HS-5 (cell line): ENCODE measurements at regions not wholly inside any gene's neighbourhood (a gene's known extent, or its start where the extent isn't known, plus 50 kb on each side); places are given as distances from the start of the nearest gene placed in this dataset.

ENCODE experiments used
- DNase-seq: peaks from one replicate; pipeline ENCODE4 v3.0.0-alpha.2; 2012; ENCODE audit warnings: low read depth

GRCh38 chr12:114302606-114303315, 103.2 kb downstream of the TBX5 start:
- no peak for DNase-seq

GRCh38 chr12:114302117-114302516, 103.8 kb downstream of the TBX5 start:
- no peak for DNase-seq

GRCh38 chr12:114294303-114294685, 111.7 kb downstream of the TBX5 start:
- DNase-seq = no peak

GRCh38 chr12:114293571-114294302, 112.2 kb downstream of the TBX5 start:
- no peak for DNase-seq

GRCh38 chr12:114293073-114293472, 112.9 kb downstream of the TBX5 start:
- no peak for DNase-seq

- DNase-seq = no peak
Measured at GRCh38 chr12:114291389-114292060, 114.4 kb downstream of the TBX5 start.

GRCh38 chr12:114287821-114288525, 118.0 kb downstream of the TBX5 start:
- no peak for DNase-seq

- DNase-seq = no peak
Measured at GRCh38 chr12:114286145-114286544, 119.8 kb downstream of the TBX5 start.

- DNase-seq = no peak
Measured at GRCh38 chr12:114285554-114285953, 120.4 kb downstream of the TBX5 start.

- no peak for DNase-seq
Measured at GRCh38 chr12:114284041-114284440, 121.9 kb downstream of the TBX5 start.

GRCh38 chr12:114275932-114276785, 129.8 kb downstream of the TBX5 start:
- DNase-seq = no peak

GRCh38 chr12:114275086-114275485, 130.9 kb downstream of the TBX5 start:
- DNase-seq = no peak

GRCh38 chr12:114274131-114274530, 131.8 kb downstream of the TBX5 start:
- DNase-seq = no peak

- DNase-seq = no peak
Measured at GRCh38 chr12:114272605-114273004, 133.3 kb downstream of the TBX5 start.

GRCh38 chr12:114272071-114272470, 133.9 kb downstream of the TBX5 start:
- no peak for DNase-seq

- no peak for DNase-seq
Measured at GRCh38 chr12:114269153-114269552, 136.8 kb downstream of the TBX5 start.

- DNase-seq = no peak
Measured at GRCh38 chr12:114266536-114266935, 139.4 kb downstream of the TBX5 start.

- no peak for DNase-seq
Measured at GRCh38 chr12:114265036-114265435, 140.9 kb downstream of the TBX5 start.

- DNase-seq = no peak
Measured at GRCh38 chr12:114263056-114263805, 142.7 kb downstream of the TBX5 start.

- DNase-seq = no peak
Measured at GRCh38 chr12:114257687-114258086, 148.3 kb downstream of the TBX5 start.

- DNase-seq = no peak
Measured at GRCh38 chr12:114254998-114255397, 150.9 kb downstream of the TBX5 start.
